Stomach (tissue), 4 donors: ENCODE measurements at regions not wholly inside any gene's neighbourhood (a gene's known extent, or its start where the extent isn't known, plus 50 kb on each side); places are given as distances from the start of the nearest gene placed in this dataset.

Source experiments
- POLR2A ChIP-seq, 4 donors: fragments of 450-650 bp; IDR thresholded peaks; one replicate each; pipeline ENCODE4 v1.6.1; 2016; ENCODE audit warnings: antibody characterized with exemption in 4 of 4, control low read depth in 2 of 4, mild to moderate bottlenecking in 1 of 4, moderate library complexity in 1 of 4
- TF ChIP-seq, protein P1 (sequence below), 7 experiments: fragments of 450-650 bp in 4 of 7; fragments of 200-600 bp in 3 of 7; sonication (generic) in 3 of 7; IDR thresholded peaks; one replicate each; pipeline ENCODE4 v1.5.1; 2016 to 2019; ENCODE audit warnings: antibody characterized with exemption in 7 of 7, control low read depth in 2 of 7, mild to moderate bottlenecking in 1 of 7

DNA sequence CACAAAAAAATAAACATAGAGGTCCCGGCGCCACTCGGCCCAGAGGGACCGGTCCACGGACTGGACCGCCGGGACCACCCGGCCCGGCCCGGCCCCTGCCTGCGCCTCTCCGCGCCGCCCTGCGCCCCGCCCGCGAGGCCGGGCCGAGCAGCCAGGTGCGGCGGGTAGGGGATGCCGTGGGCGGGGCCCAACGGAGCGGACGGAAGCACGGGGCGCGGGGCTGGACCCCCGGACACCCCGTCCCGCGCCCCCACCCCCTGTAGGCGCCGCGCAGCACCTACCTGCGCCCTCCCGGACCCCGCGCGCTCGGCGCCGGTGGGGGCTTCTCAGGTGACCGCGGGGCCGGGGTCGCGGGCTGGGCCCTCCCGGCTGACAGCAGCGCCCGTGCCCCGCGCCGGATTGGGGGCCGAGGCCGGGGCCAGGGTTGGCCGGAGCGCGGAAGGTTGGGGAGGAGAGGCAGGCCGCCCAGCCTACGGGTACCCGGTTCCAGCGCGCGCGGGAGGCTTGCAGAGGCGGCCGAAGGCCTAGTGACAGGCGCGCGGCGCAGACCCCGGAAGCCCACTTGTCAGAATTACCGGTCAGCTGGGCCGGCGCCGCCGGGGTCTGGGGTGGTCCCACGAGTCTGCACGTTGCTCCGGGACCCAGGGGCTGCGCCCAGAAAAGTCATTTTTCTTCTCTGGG lies 351.9 kb upstream of the CAMK1G start:
- TF ChIP-seq, protein P1, sequence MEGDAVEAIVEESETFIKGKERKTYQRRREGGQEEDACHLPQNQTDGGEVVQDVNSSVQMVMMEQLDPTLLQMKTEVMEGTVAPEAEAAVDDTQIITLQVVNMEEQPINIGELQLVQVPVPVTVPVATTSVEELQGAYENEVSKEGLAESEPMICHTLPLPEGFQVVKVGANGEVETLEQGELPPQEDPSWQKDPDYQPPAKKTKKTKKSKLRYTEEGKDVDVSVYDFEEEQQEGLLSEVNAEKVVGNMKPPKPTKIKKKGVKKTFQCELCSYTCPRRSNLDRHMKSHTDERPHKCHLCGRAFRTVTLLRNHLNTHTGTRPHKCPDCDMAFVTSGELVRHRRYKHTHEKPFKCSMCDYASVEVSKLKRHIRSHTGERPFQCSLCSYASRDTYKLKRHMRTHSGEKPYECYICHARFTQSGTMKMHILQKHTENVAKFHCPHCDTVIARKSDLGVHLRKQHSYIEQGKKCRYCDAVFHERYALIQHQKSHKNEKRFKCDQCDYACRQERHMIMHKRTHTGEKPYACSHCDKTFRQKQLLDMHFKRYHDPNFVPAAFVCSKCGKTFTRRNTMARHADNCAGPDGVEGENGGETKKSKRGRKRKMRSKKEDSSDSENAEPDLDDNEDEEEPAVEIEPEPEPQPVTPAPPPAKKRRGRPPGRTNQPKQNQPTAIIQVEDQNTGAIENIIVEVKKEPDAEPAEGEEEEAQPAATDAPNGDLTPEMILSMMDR (IDR thresholded peaks at IDR 0.05): no peak
- no peak for TF ChIP-seq POLR2A (IDR thresholded peaks at IDR 0.05)
